Endothelial cell of umbilical vein (primary cell): ENCODE measurements at regions not wholly inside any gene's neighbourhood (a gene's known extent, or its start where the extent isn't known, plus 50 kb on each side); places are given as distances from the start of the nearest gene placed in this dataset.

Experiments used
- BruUV-seq: library from RNA; stranded (reverse); fragments of 400-500 nt; replicated peaks from 2 replicates; lab custom pipeline; 2021; lab: Mats Ljungman, UMichigan
- CTCF ChIA-PET: fragments of 300-600, 350-600 bp; sonication (Branson Sonifier 250); formaldehyde crosslinking; loops from one replicate; lab custom pipeline; 2021; ENCODE audit warnings: antibody characterized with exemption, inconsistent platforms; lab: Charles Lee
- POLR2A ChIA-PET: fragments of 300-600, 350-600 bp; sonication (Branson Sonifier 250); formaldehyde crosslinking; loops from one replicate; lab custom pipeline; 2021; ENCODE audit warnings: antibody characterized with exemption, inconsistent platforms; lab: Charles Lee
- DNase-seq: peaks from one replicate; pipeline ENCODE4 v3.0.0-alpha.2; 2011; ENCODE audit warnings: low read depth, low spot score
- FAIRE-seq: peaks from 2 replicates; lab custom pipeline; 2011; peaks lifted over from hg19 to GRCh38; lab: Jason Lieb, UNC
- H2AFZ ChIP-seq: 2 replicates; pipeline ENCODE4 v1.6.0; 2012; ENCODE audit warnings: low read depth, low read length, control low read depth, inconsistent platforms
- H3K27ac ChIP-seq: 2 replicates; pipeline ENCODE4 v1.5.1; 2011; ENCODE audit warnings: low read depth, mild to moderate bottlenecking, control low read depth, low read length, moderate library complexity; ENCODE audit not compliant: insufficient read depth
- H3K27me3 ChIP-seq, 2 experiments: 2 replicates each; pipeline versions ENCODE4 v1.6.0 to v1.6.1; 2011; ENCODE audit warnings: low read length in 2 of 2, mixed read lengths in 1 of 2; ENCODE audit not compliant: control insufficient read depth in 2 of 2, insufficient read depth in 2 of 2
- H3K36me3 ChIP-seq, 2 experiments: 2 replicates in 1 of 2; 3 replicates in 1 of 2; pipeline ENCODE4 v1.5.1; 2011; ENCODE audit warnings: low read length in 2 of 2, mild to moderate bottlenecking in 1 of 2, moderate library complexity in 1 of 2; ENCODE audit not compliant: control insufficient read depth in 2 of 2, insufficient read depth in 2 of 2; ENCODE audit errors: extremely low read depth in 1 of 2
- H3K4me1 ChIP-seq: 3 replicates; pipeline ENCODE4 v1.5.1; 2011; ENCODE audit warnings: mild to moderate bottlenecking, low read length; ENCODE audit not compliant: control insufficient read depth, insufficient read depth; ENCODE audit errors: extremely low read depth
- H3K4me2 ChIP-seq: 2 replicates; pipeline ENCODE4 v1.6.1; 2011; ENCODE audit warnings: low read length, control low read depth, mixed read lengths; ENCODE audit not compliant: insufficient read depth
- H3K4me3 ChIP-seq, 3 experiments: fragments of 200-600 bp in 1 of 3; sonication (generic), shearing (Covaris generic) in 1 of 3; replicated peaks in 1 of 3; 2 replicates each; pipeline ENCODE4 v1.5.1; 2011 to 2016; ENCODE audit warnings: control low read depth in 3 of 3, low read length in 3 of 3, mild to moderate bottlenecking in 2 of 3, inconsistent platforms in 1 of 3, low read depth in 1 of 3, moderate library complexity in 1 of 3; ENCODE audit not compliant: insufficient read depth in 1 of 3
- H3K79me2 ChIP-seq: 2 replicates; pipeline ENCODE4 v1.6.0; 2012; ENCODE audit warnings: low read length, inconsistent platforms; ENCODE audit not compliant: control insufficient read depth, insufficient read depth
- H3K9ac ChIP-seq: replicated peaks from 2 replicates; pipeline ENCODE3; 2011; ENCODE audit warnings: low read length, control low read depth; ENCODE audit not compliant: insufficient read depth; ENCODE audit errors: extremely low read depth
- H3K9me1 ChIP-seq: replicated peaks from 3 replicates; pipeline ENCODE4 v1.6.0; 2011; ENCODE audit warnings: mild to moderate bottlenecking, low read length; ENCODE audit not compliant: control insufficient read depth, insufficient read depth; ENCODE audit errors: extremely low read depth
- H3K9me3 ChIP-seq: replicated peaks from 2 replicates; pipeline ENCODE4 v1.5.1; 2012; ENCODE audit warnings: low read length, inconsistent platforms; ENCODE audit not compliant: control insufficient read depth, insufficient read depth
- H4K20me1 ChIP-seq: replicated peaks from 2 replicates; pipeline ENCODE3; 2011; ENCODE audit warnings: mild to moderate bottlenecking, low read length; ENCODE audit not compliant: control insufficient read depth, insufficient read depth; ENCODE audit errors: extremely low read depth
- EZH2 ChIP-seq: IDR thresholded peaks from 2 replicates; pipeline ENCODE4 v1.6.1; 2012; ENCODE audit warnings: borderline replicate concordance, low read depth, mild to moderate bottlenecking, moderate library complexity, low read length, inconsistent platforms; ENCODE audit not compliant: severe bottlenecking
- FOS ChIP-seq: IDR thresholded peaks from 2 replicates; pipeline ENCODE4 v1.6.1; 2011; ENCODE audit warnings: mild to moderate bottlenecking, low read length, moderate library complexity, borderline replicate concordance; ENCODE audit not compliant: insufficient read depth
- GATA2 ChIP-seq: IDR thresholded peaks from 2 replicates; pipeline ENCODE4 v1.7.0; 2011; ENCODE audit warnings: low read depth, mild to moderate bottlenecking, moderate library complexity, mixed read lengths, low read length; ENCODE audit not compliant: insufficient read length, insufficient read depth
- JUN ChIP-seq: IDR thresholded peaks from 2 replicates; pipeline ENCODE4 v1.6.1; 2011; ENCODE audit warnings: borderline replicate concordance, low read depth; ENCODE audit not compliant: insufficient read length, insufficient read depth
- MYC ChIP-seq: IDR thresholded peaks from one replicate; pipeline ENCODE4 v1.6.1; 2011; ENCODE audit warnings: mild to moderate bottlenecking, low read depth, low read length
- POLR2A ChIP-seq: IDR thresholded peaks from 2 replicates; pipeline ENCODE4 v1.6.1; 2012; ENCODE audit warnings: low read depth, mild to moderate bottlenecking, control low read depth, low read length
- POLR2AphosphoS5 ChIP-seq: IDR thresholded peaks from 2 replicates; pipeline ENCODE4 v1.6.1; 2012; ENCODE audit warnings: low read depth, mild to moderate bottlenecking, control low read depth, low read length, moderate library complexity; ENCODE audit not compliant: insufficient read depth
- dilution Hi-C: fragments of 300-500 bp; cut with MboI; formaldehyde crosslinking; loops from one replicate; pipeline ENCODE4 v1.15.0; 2019; ENCODE audit warnings: low sequenced_read_pairs; ENCODE audit not compliant: extremely low pct_ligation_motif_present
- intact Hi-C: fragments of 100-400 bp; cut with micrococcal nuclease; formaldehyde crosslinking; loops from one replicate; pipeline ENCODE4 v1.10.0; 2022
- TF ChIP-seq, protein P1 (sequence below): IDR thresholded peaks from 2 replicates; pipeline ENCODE4 v1.6.1; 2011; ENCODE audit not compliant: insufficient read depth, insufficient read length
- TF ChIP-seq, protein P2 (sequence below), 2 donors: IDR thresholded peaks; 1 replicate in 1 of 2; 2 replicates in 1 of 2; pipeline ENCODE4 v1.5.1; 2011; ENCODE audit warnings: low read length in 2 of 2, mild to moderate bottlenecking in 2 of 2, moderate library complexity in 2 of 2, control low read depth in 1 of 2, inconsistent platforms in 1 of 2, low read depth in 1 of 2; ENCODE audit not compliant: insufficient read depth in 1 of 2; ENCODE audit errors: extremely low read depth in 1 of 2

DNA sequence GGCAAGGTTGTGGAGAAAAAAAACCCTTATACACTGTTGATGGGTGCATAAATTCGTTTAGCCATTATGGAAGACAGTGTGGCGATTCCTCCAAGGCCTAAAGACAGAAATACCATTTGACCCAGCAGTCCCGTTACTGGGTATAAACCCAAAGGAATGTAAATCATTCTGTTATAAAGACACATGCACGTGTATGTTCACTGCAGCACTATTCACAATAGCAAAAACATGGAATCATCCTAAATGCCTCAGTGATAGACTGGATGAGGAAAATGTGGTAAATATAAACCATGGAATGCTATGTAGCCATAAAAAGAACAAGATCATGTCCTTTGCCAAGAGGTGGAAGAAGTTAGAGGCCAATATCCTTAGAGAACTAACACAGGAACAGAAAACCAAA lies 119.9 kb upstream of the PRR16 start:
- Histone ChIP-seq H3K4me3 (no peak overlapping the region), H2AFZ (no peak overlapping the region), H4K20me1 (no peaks in the 10 kb centered on the region), H3K9me3 (no peaks in the 10 kb centered on the region), H3K9ac (no peak overlapping the region), H3K4me2 (no peak overlapping the region), H3K27ac (no peak overlapping the region), H3K27me3 (no peaks in the 10 kb centered on the region), H3K9me1 (no peaks in the 10 kb centered on the region), H3K36me3 (no peaks in the 10 kb centered on the region), H3K4me1 (no peaks in the 10 kb centered on the region), H3K79me2 (no peaks in the 10 kb centered on the region)
- TF ChIP-seq FOS (no peak), EZH2 (no peak)
- TF ChIP-seq, protein P1, sequence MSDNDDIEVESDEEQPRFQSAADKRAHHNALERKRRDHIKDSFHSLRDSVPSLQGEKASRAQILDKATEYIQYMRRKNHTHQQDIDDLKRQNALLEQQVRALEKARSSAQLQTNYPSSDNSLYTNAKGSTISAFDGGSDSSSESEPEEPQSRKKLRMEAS, result no peak
- TF ChIP-seq, protein P2, sequence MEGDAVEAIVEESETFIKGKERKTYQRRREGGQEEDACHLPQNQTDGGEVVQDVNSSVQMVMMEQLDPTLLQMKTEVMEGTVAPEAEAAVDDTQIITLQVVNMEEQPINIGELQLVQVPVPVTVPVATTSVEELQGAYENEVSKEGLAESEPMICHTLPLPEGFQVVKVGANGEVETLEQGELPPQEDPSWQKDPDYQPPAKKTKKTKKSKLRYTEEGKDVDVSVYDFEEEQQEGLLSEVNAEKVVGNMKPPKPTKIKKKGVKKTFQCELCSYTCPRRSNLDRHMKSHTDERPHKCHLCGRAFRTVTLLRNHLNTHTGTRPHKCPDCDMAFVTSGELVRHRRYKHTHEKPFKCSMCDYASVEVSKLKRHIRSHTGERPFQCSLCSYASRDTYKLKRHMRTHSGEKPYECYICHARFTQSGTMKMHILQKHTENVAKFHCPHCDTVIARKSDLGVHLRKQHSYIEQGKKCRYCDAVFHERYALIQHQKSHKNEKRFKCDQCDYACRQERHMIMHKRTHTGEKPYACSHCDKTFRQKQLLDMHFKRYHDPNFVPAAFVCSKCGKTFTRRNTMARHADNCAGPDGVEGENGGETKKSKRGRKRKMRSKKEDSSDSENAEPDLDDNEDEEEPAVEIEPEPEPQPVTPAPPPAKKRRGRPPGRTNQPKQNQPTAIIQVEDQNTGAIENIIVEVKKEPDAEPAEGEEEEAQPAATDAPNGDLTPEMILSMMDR (IDR thresholded peaks at IDR 0.05; ENCODE audit: extremely low read depth in 1 of 2, insufficient read depth in 1 of 2, low read depth in 1 of 2, low read length in 2 of 2), result no peak
- dilution Hi-C loops (no loop called here), intact Hi-C loops (no loop called here)
- FAIRE-seq (no peak), DNase-seq (no peak)
- POLR2A ChIA-PET, result no interaction called here
- BruUV-seq, result no TSS peak
- CTCF ChIA-PET, result no interaction called here

DNA sequence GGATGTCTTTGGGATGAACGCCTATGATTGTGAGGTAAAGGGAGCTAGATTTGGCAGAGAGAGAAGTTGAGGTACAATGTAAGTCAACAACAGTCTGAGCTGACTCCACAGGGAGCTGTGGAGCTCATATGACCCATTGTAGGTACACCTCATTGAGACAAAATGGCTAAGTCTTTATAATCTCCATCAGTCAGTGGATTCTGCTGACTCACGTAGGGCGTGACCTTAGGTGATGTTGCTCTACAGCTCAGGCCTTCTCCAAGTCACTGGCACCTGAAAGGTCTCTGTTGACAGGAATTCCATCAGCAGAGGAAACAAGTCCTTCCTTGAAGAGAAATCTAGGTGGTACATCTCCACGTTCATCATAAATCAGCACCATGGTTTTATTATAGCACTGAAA lies 118.2 kb upstream of the PRR16 start:
- intact Hi-C loops (no loop called here), dilution Hi-C loops (no loop called here)
- no peaks in the 10 kb centered on the region for H3K9me3 ChIP-seq
- TF ChIP-seq, protein P1, result no peak
- TF ChIP-seq, protein P2 (IDR thresholded peaks at IDR 0.05; ENCODE audit: extremely low read depth in 1 of 2, insufficient read depth in 1 of 2, low read depth in 1 of 2, low read length in 2 of 2), result no peak
- TF ChIP-seq MYC (no peak), EZH2 (no peak), GATA2 (no peak), POLR2AphosphoS5 (no peak), JUN (no peak), FOS (no peak), POLR2A (no peak)
- no peak overlapping the region for H3K9ac ChIP-seq
- no TSS peak for BruUV-seq
- H3K27me3 ChIP-seq, result no peaks in the 10 kb centered on the region
- H3K27ac ChIP-seq, result no peak overlapping the region
- no peak for DNase-seq
- no peaks in the 10 kb centered on the region for H3K9me1 ChIP-seq
- FAIRE-seq, result no peak
- no peaks in the 10 kb centered on the region for H3K36me3 ChIP-seq
- H4K20me1 ChIP-seq, result no peaks in the 10 kb centered on the region
- ChIA-PET POLR2A (no interaction called here), CTCF (no interaction called here)
- no peak overlapping the region for H3K4me3 ChIP-seq
- no peak overlapping the region for H2AFZ ChIP-seq
- H3K4me1 ChIP-seq, result no peaks in the 10 kb centered on the region
- no peak overlapping the region for H3K4me2 ChIP-seq
- H3K79me2 ChIP-seq, result no peaks in the 10 kb centered on the region
